Ascending aorta (tissue), 2 donors: ENCODE measurements at regions not wholly inside any gene's neighbourhood (a gene's known extent, or its start where the extent isn't known, plus 50 kb on each side); places are given as distances from the start of the nearest gene placed in this dataset.
A peak's percentile ranks its signal among the peaks of the same experiment; 100 is the strongest.

Experiments
- DNase-seq, 2 donors: peaks; one replicate each; pipeline ENCODE4 v3.0.0-alpha.2; 2019; ENCODE audit warnings: low spot score in 2 of 2
- H3K27ac ChIP-seq, 2 donors: fragments of 200-600 bp; sonication (generic); one replicate each; pipeline ENCODE4 v1.5.1; 2016 to 2017; ENCODE audit warnings: mild to moderate bottlenecking in 1 of 2
- H3K27me3 ChIP-seq: fragments of 200-600 bp; sonication (generic); one replicate; pipeline ENCODE4 v1.5.1; 2017
- H3K36me3 ChIP-seq, 2 donors: fragments of 200-600 bp; sonication (generic); one replicate each; pipeline ENCODE4 v1.5.1; 2016
- H3K4me1 ChIP-seq, 2 donors: fragments of 200-600 bp; sonication (generic); one replicate each; pipeline ENCODE4 v1.5.1; 2016 to 2017; ENCODE audit warnings: mild to moderate bottlenecking in 1 of 2
- H3K4me3 ChIP-seq, 2 donors: fragments of 200-600 bp; sonication (generic); one replicate each; pipeline ENCODE4 v1.5.1; 2016 to 2017; ENCODE audit warnings: mild to moderate bottlenecking in 1 of 2
- H3K9me3 ChIP-seq, 2 donors: fragments of 200-600 bp; sonication (generic); one replicate each; pipeline ENCODE4 v1.5.1; 2016
- intact Hi-C: fragments of 100-400 bp; cut with DNase I; formaldehyde crosslinking; loops from one replicate; pipeline ENCODE4 v1.15.1; 2023
- TF ChIP-seq, protein P1 (sequence below), 3 experiments: fragments of 200-600 bp in 2 of 3; fragments of 450-650 bp in 1 of 3; sonication (generic) in 2 of 3; IDR thresholded peaks; one replicate each; pipeline ENCODE4 v1.5.1; 2016 to 2019; ENCODE audit warnings: antibody characterized with exemption in 3 of 3, mild to moderate bottlenecking in 1 of 3, moderate library complexity in 1 of 3

DNA sequence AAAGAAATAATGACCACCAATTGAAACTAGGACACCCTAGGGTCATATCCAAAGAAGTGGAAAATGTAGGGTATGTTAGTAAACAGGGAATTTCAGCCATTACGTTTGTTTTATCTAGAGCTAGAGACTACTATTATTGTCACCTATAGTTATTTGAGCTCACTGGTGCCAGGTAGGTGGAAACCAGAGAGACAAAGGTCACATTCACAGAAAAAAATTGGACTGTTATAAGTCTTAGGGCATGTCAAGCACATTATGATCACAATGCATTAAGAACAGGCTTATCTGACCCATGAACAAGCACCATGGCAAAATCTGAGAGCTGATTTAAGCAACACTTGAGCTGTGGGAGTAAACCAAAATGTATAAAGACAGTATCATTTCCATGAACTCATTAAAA lies 530.1 kb upstream of the CITED2 start:
- intact Hi-C loops: no loop called here
- TF ChIP-seq, protein P1, sequence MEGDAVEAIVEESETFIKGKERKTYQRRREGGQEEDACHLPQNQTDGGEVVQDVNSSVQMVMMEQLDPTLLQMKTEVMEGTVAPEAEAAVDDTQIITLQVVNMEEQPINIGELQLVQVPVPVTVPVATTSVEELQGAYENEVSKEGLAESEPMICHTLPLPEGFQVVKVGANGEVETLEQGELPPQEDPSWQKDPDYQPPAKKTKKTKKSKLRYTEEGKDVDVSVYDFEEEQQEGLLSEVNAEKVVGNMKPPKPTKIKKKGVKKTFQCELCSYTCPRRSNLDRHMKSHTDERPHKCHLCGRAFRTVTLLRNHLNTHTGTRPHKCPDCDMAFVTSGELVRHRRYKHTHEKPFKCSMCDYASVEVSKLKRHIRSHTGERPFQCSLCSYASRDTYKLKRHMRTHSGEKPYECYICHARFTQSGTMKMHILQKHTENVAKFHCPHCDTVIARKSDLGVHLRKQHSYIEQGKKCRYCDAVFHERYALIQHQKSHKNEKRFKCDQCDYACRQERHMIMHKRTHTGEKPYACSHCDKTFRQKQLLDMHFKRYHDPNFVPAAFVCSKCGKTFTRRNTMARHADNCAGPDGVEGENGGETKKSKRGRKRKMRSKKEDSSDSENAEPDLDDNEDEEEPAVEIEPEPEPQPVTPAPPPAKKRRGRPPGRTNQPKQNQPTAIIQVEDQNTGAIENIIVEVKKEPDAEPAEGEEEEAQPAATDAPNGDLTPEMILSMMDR (IDR thresholded peaks at IDR 0.05): no peak

DNA sequence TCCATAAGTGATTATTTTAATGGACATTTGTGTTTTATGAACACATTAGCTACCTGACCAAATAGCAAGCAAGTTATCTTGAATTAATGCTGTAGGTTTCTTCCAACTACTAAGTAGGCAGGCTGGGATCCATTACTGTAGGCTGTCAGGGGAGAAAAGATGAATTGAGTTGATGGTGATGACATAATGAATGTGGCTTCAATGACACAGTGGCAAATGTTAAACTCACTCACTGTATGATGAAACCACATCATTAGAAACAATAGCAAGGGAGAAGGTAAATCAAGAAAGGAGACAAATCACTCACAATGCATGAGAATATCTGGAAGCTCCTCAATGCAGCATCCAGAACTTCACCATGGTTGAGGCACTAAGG lies 529.7 kb upstream of the CITED2 start:
- Histone ChIP-seq H3K36me3 (no peaks in the 10 kb centered on the region), H3K4me1 (no peaks in the 10 kb centered on the region), H3K4me3 (no peak overlapping the region), H3K27me3 (no peaks in the 10 kb centered on the region), H3K9me3 (no peaks in the 10 kb centered on the region), H3K27ac (no peak overlapping the region)
- DNase-seq: no peak
- intact Hi-C loops: no loop called here
- TF ChIP-seq, protein P1 (IDR thresholded peaks at IDR 0.05): no peak

More for the DNA sequence above, 530.1 kb upstream of the CITED2 start:
- H3K4me1 ChIP-seq: no peaks in the 10 kb centered on the region
- no peak for DNase-seq
- H3K36me3 ChIP-seq: no peaks in the 10 kb centered on the region
- no peak overlapping the region for H3K4me3 ChIP-seq
- no peaks in the 10 kb centered on the region for H3K9me3 ChIP-seq
- H3K27ac ChIP-seq: no peak overlapping the region
- no peaks in the 10 kb centered on the region for H3K27me3 ChIP-seq

GRCh38 chr6:139903411-139904157 lies 529.1 kb upstream of the CITED2 start:
- TF ChIP-seq, protein P1 (IDR thresholded peaks at IDR 0.05): no peak
- no peak overlapping the region for H3K4me3 ChIP-seq
- no peak for DNase-seq
- no peak overlapping the region for H3K27ac ChIP-seq
- H3K27me3 ChIP-seq: no peaks in the 10 kb centered on the region
- no peaks in the 10 kb centered on the region for H3K36me3 ChIP-seq
- H3K9me3 ChIP-seq: no peaks in the 10 kb centered on the region
- intact Hi-C loops: no loop called here
- H3K4me1 ChIP-seq: no peaks in the 10 kb centered on the region

GRCh38 chr6:139895205-139895793 lies 520.9 kb upstream of the CITED2 start:
- intact Hi-C loops: no loop called here
- Histone ChIP-seq H3K4me3 (no peak overlapping the region), H3K36me3 (no peaks in the 10 kb centered on the region), H3K4me1 (no peaks in the 10 kb centered on the region), H3K27me3 (no peaks in the 10 kb centered on the region), H3K9me3 (no peaks in the 10 kb centered on the region), H3K27ac (no peak overlapping the region)
- TF ChIP-seq, protein P1 (IDR thresholded peaks at IDR 0.05): peak in 1 of 3 experiments; percentile 38
- DNase-seq: no peak

- no peak overlapping the region for H3K27ac ChIP-seq
Observed at GRCh38 chr6:139894271-139894670, 519.8 kb upstream of the CITED2 start.

More at GRCh38 chr6:139894271-139894670, 519.8 kb upstream of the CITED2 start:
- no peak overlapping the region for H3K4me3 ChIP-seq
- no peaks in the 10 kb centered on the region for H3K4me1 ChIP-seq
- no peaks in the 10 kb centered on the region for H3K27me3 ChIP-seq
- intact Hi-C loops: no loop called here
- no peaks in the 10 kb centered on the region for H3K9me3 ChIP-seq
- no peak for DNase-seq
- H3K36me3 ChIP-seq: no peaks in the 10 kb centered on the region
- TF ChIP-seq, protein P1 (IDR thresholded peaks at IDR 0.05): no peak
